GM18502 (cell line): ENCODE measurements at regions not wholly inside any gene's neighbourhood (a gene's known extent, or its start where the extent isn't known, plus 50 kb on each side); places are given as distances from the start of the nearest gene placed in this dataset.
A peak's percentile ranks its signal among the peaks of the same experiment; 100 is the strongest.

Experiments
- ATAC-seq: cut with Tn5 transposase; IDR thresholded peaks from one replicate; pipeline ENCODE4 v1.9.1; 2021; ENCODE audit warnings: mild to moderate bottlenecking; ENCODE audit not compliant: unreplicated experiment, poor library complexity

GRCh38 chr7:17207220-17207619, 91.2 kb upstream of the AHR start:
- no peak for ATAC-seq

- no peak for ATAC-seq
Observed at GRCh38 chr7:17209101-17209500, 89.4 kb upstream of the AHR start.

GRCh38 chr7:17211307-17211836, 87.1 kb upstream of the AHR start:
- no peak for ATAC-seq

GRCh38 chr7:17212188-17212587, 86.3 kb upstream of the AHR start:
- ATAC-seq = no peak

GRCh38 chr7:17227766-17228490, 70.5 kb upstream of the AHR start:
- ATAC-seq = no peak

- ATAC-seq = no peak
Observed at GRCh38 chr7:17229228-17229627, 69.2 kb upstream of the AHR start.

GRCh38 chr7:17230099-17230807, 68.2 kb upstream of the AHR start:
- ATAC-seq = no peak

- no peak for ATAC-seq
Observed at GRCh38 chr7:17233603-17234002, 64.8 kb upstream of the AHR start.

- peak; percentile 61 for ATAC-seq
Observed at GRCh38 chr7:17234030-17234397, 64.4 kb upstream of the AHR start.

GRCh38 chr7:17234398-17235031, 63.9 kb upstream of the AHR start:
- peak; percentile 99 for ATAC-seq

- no peak for ATAC-seq
Observed at GRCh38 chr7:17236171-17236570, 62.3 kb upstream of the AHR start.

- ATAC-seq = no peak
Observed at GRCh38 chr7:17236603-17237002, 61.8 kb upstream of the AHR start.

- ATAC-seq = no peak
Observed at GRCh38 chr7:17239046-17239445, 59.4 kb upstream of the AHR start.

GRCh38 chr7:17239683-17240521, 58.5 kb upstream of the AHR start:
- ATAC-seq = no peak

GRCh38 chr7:17242504-17242903, 55.9 kb upstream of the AHR start:
- ATAC-seq = no peak

- no peak for ATAC-seq
Observed at GRCh38 chr7:17244786-17245185, 53.7 kb upstream of the AHR start.

GRCh38 chr7:17247357-17247756, 51.1 kb upstream of the AHR start:
- ATAC-seq = no peak

- ATAC-seq = no peak
Observed at GRCh38 chr7:17248527-17248926, 49.9 kb upstream of the AHR start.
